Activated CD8-positive, alpha-beta T cell treated with anti-CD3 and anti-CD28 coated beads, Interleukin-2, amount 10 ng/mL, durations not matched to agents 7 days and 5 days (primary cell): ENCODE measurements at regions not wholly inside any gene's neighbourhood (a gene's known extent, or its start where the extent isn't known, plus 50 kb on each side); places are given as distances from the start of the nearest gene placed in this dataset.

ENCODE experiments used
- ATAC-seq: fragments of 150-1000 bp; cut with Tn5 transposase; one replicate; pipeline ENCODE4 v1.10.0; 2021; ENCODE audit warnings: moderate library complexity
- CTCF ChIA-PET: fragments of 350-600 bp; sonication (Branson Sonifier 250); formaldehyde crosslinking; loops from one replicate; lab custom pipeline; 2021; ENCODE audit warnings: antibody characterized with exemption; lab: Charles Lee
- POLR2A ChIA-PET: fragments of 350-600 bp; sonication (Branson Sonifier 250); formaldehyde crosslinking; loops from one replicate; lab custom pipeline; 2021; ENCODE audit warnings: antibody characterized with exemption; lab: Charles Lee
- DNase-seq: peaks from one replicate; pipeline ENCODE4 v3.0.0-alpha.2; 2020
- H3K27ac Mint-ChIP-seq: one replicate; pipeline ENCODE4 v1.8.0; 2021; ENCODE audit warnings: mild to moderate bottlenecking, mixed read lengths
- H3K27me3 Mint-ChIP-seq: one replicate; pipeline ENCODE4 v1.8.0; 2021; ENCODE audit warnings: low read depth, mixed read lengths
- H3K36me3 Mint-ChIP-seq: one replicate; pipeline ENCODE4 v1.8.0; 2021; ENCODE audit warnings: low read depth, mixed read lengths
- H3K4me1 Mint-ChIP-seq: one replicate; pipeline ENCODE4 v1.8.0; 2021; ENCODE audit warnings: low read depth, mixed read lengths
- H3K4me3 Mint-ChIP-seq: one replicate; pipeline ENCODE4 v1.8.0; 2021; ENCODE audit warnings: mild to moderate bottlenecking, mixed read lengths
- H3K9me3 Mint-ChIP-seq: one replicate; pipeline ENCODE4 v1.8.0; 2022; ENCODE audit warnings: mixed read lengths; ENCODE audit not compliant: insufficient read depth

DNA sequence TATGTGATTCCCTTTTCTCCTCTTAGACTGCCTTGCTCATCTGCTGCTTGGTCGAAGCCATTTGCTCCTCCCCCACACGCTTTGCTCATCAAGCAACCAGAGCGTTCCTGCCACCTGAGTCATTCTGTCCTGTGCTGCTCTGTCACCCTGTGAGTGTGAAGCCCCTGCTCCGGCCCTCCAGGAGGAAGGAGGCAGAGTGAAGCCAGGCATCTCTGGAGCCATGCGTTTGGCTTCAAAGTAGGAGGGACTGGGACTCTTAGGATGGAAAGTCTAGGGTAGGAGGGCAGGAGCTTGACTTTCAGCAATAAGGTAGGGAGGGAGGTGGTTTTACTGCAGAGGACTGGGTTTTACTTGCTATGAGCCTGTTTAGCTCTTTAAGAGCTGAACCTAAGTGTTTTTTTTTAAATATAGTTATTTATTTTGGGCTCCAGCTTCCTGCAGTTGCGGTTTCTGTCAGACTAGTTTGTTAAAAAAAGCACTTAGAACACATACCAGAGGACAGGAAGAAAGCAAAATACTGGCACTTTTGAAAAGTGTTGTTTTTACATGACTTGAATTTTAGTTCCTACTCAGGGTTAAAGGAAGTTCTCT, 63.6 kb downstream of the SPINK2 start:
- ChIA-PET POLR2A (interaction anchor here (0.6 to 1.9 kb wide), 10 partner anchors 9 to 860 kb away, joined by 3 to 9 read pairs (median 5); partner anchors contain the start of genes PAICS and PPAT), CTCF (interaction anchor here (0.6 to 2.1 kb wide), 7 partner anchors 10 to 371 kb away, joined by 3 to 15 read pairs (median 4); partner anchors contain the start of gene AASDH)
- Mint-ChIP-seq H3K4me3 (peak overlapping the region; percentile 62), H3K36me3 (no peaks in the 10 kb centered on the region), H3K27me3 (peaks cover 6% of the 10 kb centered on the region), H3K27ac (peak overlapping the region; percentile 98), H3K4me1 (peaks cover 37% of the 10 kb centered on the region), H3K9me3 (no peaks in the 10 kb centered on the region)
- ATAC-seq (peak; percentile 94), DNase-seq (peak; percentile 82)

GRCh38 chr4:56757261-56757746, 64.2 kb downstream of the SPINK2 start:
- no peaks in the 10 kb centered on the region for H3K9me3 Mint-ChIP-seq
- DNase-seq (no peak), ATAC-seq (peak; percentile 68)
- CTCF ChIA-PET: interaction anchor here (0.6 to 2.1 kb wide), 6 partner anchors 11 to 370 kb away, joined by 3 to 15 read pairs (median 4); partner anchors contain the start of gene AASDH
- no peaks in the 10 kb centered on the region for H3K36me3 Mint-ChIP-seq
- H3K27me3 Mint-ChIP-seq: peaks cover 6% of the 10 kb centered on the region
- H3K4me3 Mint-ChIP-seq: peak overlapping the region; percentile 62
- POLR2A ChIA-PET: interaction anchor here (0.6 to 1.9 kb wide), 6 partner anchors 12 to 859 kb away, joined by 3 to 9 read pairs (median 5); partner anchors contain the start of genes PAICS and PPAT
- H3K4me1 Mint-ChIP-seq: peaks cover 37% of the 10 kb centered on the region
- peak overlapping the region; percentile 98 for H3K27ac Mint-ChIP-seq

DNA sequence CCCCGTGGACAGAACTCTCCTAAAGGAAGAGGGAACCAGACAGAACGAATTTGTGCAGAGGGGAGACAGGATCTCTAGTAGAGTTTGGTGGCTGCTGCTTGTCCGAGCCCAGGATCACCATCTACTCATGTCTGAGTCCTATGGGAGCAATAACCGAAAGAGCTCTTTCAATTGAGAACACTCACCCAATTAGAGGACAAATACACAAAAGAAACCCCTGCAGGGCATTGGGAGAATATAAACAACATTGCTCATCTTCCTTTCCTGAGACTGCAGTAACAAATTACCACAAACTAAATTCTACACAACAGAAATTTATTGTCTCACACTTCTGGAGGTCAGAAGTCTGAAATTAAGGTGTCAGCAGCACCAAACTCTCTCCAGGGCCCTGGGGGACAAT, 65.6 kb downstream of the SPINK2 start:
- CTCF ChIA-PET: no interaction called here
- no peak overlapping the region for H3K27ac Mint-ChIP-seq
- no peaks in the 10 kb centered on the region for H3K9me3 Mint-ChIP-seq
- H3K4me3 Mint-ChIP-seq: no peak overlapping the region
- peaks cover 37% of the 10 kb centered on the region for H3K4me1 Mint-ChIP-seq
- no peaks in the 10 kb centered on the region for H3K27me3 Mint-ChIP-seq
- no peaks in the 10 kb centered on the region for H3K36me3 Mint-ChIP-seq
- POLR2A ChIA-PET: no interaction called here
- DNase-seq (no peak), ATAC-seq (no peak)

DNA sequence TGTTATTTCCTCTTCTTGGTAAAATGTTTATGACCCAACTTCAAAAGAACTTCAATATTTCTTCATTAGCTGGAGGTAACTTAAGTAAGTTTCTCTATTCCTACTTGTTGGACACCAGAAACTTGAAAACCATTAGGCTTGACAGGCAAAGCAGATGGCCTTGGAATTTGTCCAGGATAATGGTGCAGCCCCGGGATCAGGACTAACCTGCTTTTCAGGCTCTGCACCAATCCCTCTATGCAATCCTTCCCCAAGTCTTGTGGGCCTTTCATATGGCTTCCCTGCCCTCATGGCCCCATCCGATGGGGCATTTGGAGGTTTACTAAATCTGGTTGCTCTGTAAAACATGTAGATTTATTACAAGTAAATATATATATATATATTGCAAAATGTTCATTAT, 68.5 kb downstream of the SPINK2 start:
- H3K4me1 Mint-ChIP-seq: peaks cover 20% of the 10 kb centered on the region
- ChIA-PET CTCF (no interaction called here), POLR2A (no interaction called here)
- no peaks in the 10 kb centered on the region for H3K27me3 Mint-ChIP-seq
- no peak overlapping the region for H3K27ac Mint-ChIP-seq
- no peak overlapping the region for H3K4me3 Mint-ChIP-seq
- peaks cover 4% of the 10 kb centered on the region for H3K9me3 Mint-ChIP-seq
- ATAC-seq (no peak), DNase-seq (no peak)
- H3K36me3 Mint-ChIP-seq: peaks cover 6% of the 10 kb centered on the region

DNA sequence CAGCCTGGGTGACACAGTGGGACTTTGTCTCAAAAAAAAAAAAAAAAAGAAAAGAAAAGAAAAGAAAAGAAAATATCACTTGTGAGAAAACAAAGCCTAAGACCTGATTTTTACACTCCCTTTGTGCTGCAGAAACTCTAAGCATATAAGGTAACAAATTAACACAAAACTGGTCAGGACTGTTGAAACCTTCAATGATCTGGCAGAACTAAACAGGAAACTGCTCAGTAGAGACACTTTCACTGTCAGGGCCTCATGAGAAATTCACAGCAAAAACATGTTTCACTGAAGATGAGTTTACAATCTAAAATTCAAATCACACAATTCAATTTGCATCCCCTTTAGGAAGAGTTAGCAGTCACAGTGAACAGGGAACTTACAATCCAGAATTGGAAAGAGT, 69.1 kb upstream of the HOPX start:
- H3K36me3 Mint-ChIP-seq: peaks cover 6% of the 10 kb centered on the region
- peaks cover 3% of the 10 kb centered on the region for H3K4me1 Mint-ChIP-seq
- no peak overlapping the region for H3K4me3 Mint-ChIP-seq
- no peaks in the 10 kb centered on the region for H3K27me3 Mint-ChIP-seq
- CTCF ChIA-PET: interaction anchor here (0.6 kb wide), 1 partner anchor 19 kb away, joined by 3 read pairs; no protein-coding TSS in a partner anchor
- ATAC-seq: no peak
- no peak overlapping the region for H3K27ac Mint-ChIP-seq
- POLR2A ChIA-PET: no interaction called here
- peaks cover 4% of the 10 kb centered on the region for H3K9me3 Mint-ChIP-seq
- DNase-seq: no peak

- ChIA-PET CTCF (interaction anchor here (1.1 kb wide), 1 partner anchor 88 kb away, joined by 3 read pairs; no protein-coding TSS in a partner anchor), POLR2A (no interaction called here)
- DNase-seq (no peak), ATAC-seq (no peak)
- Mint-ChIP-seq H3K4me3 (no peak overlapping the region), H3K9me3 (peaks cover 4% of the 10 kb centered on the region), H3K27me3 (no peaks in the 10 kb centered on the region), H3K4me1 (peaks cover 3% of the 10 kb centered on the region), H3K36me3 (peaks cover 6% of the 10 kb centered on the region), H3K27ac (no peak overlapping the region)
Measured at GRCh38 chr4:56748271-56748670, 67.2 kb upstream of the HOPX start.

GRCh38 chr4:56746639-56747038, 65.5 kb upstream of the HOPX start:
- Mint-ChIP-seq H3K9me3 (peaks cover 4% of the 10 kb centered on the region), H3K36me3 (peaks cover 6% of the 10 kb centered on the region), H3K27me3 (no peaks in the 10 kb centered on the region), H3K4me1 (peaks cover 3% of the 10 kb centered on the region), H3K27ac (no peak overlapping the region), H3K4me3 (no peak overlapping the region)
- DNase-seq (no peak), ATAC-seq (no peak)
- POLR2A ChIA-PET: no interaction called here
- CTCF ChIA-PET: no interaction called here

DNA sequence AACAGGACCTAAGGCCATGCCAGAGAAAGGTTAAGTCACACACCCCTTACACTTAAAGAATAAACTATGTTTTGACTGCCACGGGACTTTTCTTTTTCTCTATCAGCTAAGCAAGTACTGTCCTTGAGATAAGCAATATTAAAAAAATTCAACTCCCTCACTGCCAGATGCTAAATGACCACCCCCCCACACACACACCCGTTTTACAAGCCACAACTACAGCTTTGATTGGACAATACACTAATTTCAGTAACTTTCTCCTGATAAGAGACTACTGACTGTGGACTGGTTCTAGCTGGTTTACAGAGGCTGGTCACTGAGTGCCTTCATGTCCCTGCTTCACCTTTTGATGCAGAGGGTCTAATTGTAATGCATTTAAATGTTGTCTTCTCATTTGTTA, 63.9 kb upstream of the HOPX start:
- ChIA-PET POLR2A (no interaction called here), CTCF (no interaction called here)
- DNase-seq (no peak), ATAC-seq (no peak)
- Mint-ChIP-seq H3K9me3 (no peaks in the 10 kb centered on the region), H3K4me1 (no peaks in the 10 kb centered on the region), H3K27ac (no peak overlapping the region), H3K4me3 (no peak overlapping the region), H3K27me3 (no peaks in the 10 kb centered on the region), H3K36me3 (peaks cover 1% of the 10 kb centered on the region)

DNA sequence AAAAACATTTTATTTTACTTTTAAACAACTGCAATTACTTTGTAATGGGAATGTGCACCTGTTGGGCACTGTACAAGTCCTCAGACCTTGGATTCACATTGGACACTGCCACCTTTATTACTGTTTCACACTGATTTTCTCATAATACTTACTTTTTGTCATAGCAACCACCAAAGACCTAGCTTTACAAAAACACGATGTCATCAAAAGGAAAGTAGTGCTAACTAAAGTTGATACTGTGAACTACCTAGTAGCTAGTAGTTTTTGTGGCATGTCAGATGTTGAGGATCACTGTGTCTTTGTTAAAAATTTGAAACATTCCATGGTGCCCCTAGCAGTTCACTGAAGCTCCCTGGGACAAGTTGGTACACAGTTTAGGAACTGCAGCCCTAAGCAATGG, 62.9 kb upstream of the HOPX start:
- Mint-ChIP-seq H3K4me3 (no peak overlapping the region), H3K9me3 (no peaks in the 10 kb centered on the region), H3K27ac (no peak overlapping the region), H3K4me1 (no peaks in the 10 kb centered on the region), H3K36me3 (no peaks in the 10 kb centered on the region), H3K27me3 (no peaks in the 10 kb centered on the region)
- ChIA-PET POLR2A (no interaction called here), CTCF (no interaction called here)
- no peak for DNase-seq
- no peak for ATAC-seq

- Mint-ChIP-seq H3K9me3 (no peaks in the 10 kb centered on the region), H3K4me1 (no peaks in the 10 kb centered on the region), H3K4me3 (no peak overlapping the region), H3K36me3 (no peaks in the 10 kb centered on the region), H3K27ac (no peak overlapping the region), H3K27me3 (no peaks in the 10 kb centered on the region)
- ATAC-seq: no peak
- CTCF ChIA-PET: no interaction called here
- POLR2A ChIA-PET: no interaction called here
- DNase-seq: no peak
Measured at GRCh38 chr4:56743550-56743949, 62.5 kb upstream of the HOPX start.

GRCh38 chr4:56742080-56742871, 61.2 kb upstream of the HOPX start:
- ATAC-seq: no peak
- Mint-ChIP-seq H3K36me3 (no peaks in the 10 kb centered on the region), H3K9me3 (no peaks in the 10 kb centered on the region), H3K4me1 (no peaks in the 10 kb centered on the region), H3K4me3 (no peak overlapping the region), H3K27me3 (no peaks in the 10 kb centered on the region), H3K27ac (no peak overlapping the region)
- ChIA-PET CTCF (no interaction called here), POLR2A (no interaction called here)
- DNase-seq: no peak

GRCh38 chr4:56741595-56741994, 60.5 kb upstream of the HOPX start:
- H3K9me3 Mint-ChIP-seq: no peaks in the 10 kb centered on the region
- ChIA-PET POLR2A (no interaction called here), CTCF (no interaction called here)
- DNase-seq (no peak), ATAC-seq (no peak)
- H3K4me1 Mint-ChIP-seq: no peaks in the 10 kb centered on the region
- H3K27me3 Mint-ChIP-seq: no peaks in the 10 kb centered on the region
- H3K36me3 Mint-ChIP-seq: no peaks in the 10 kb centered on the region
- no peak overlapping the region for H3K4me3 Mint-ChIP-seq
- H3K27ac Mint-ChIP-seq: no peak overlapping the region
